HTR-8/SVneo (cell line): ENCODE measurements at regions not wholly inside any gene's neighbourhood (a gene's known extent, or its start where the extent isn't known, plus 50 kb on each side); places are given as distances from the start of the nearest gene placed in this dataset.

Source experiments
- DNase-seq: peaks from one replicate; pipeline ENCODE4 v3.0.0; 2011; ENCODE audit warnings: low spot score, mixed read lengths; ENCODE audit not compliant: insufficient read length
- FAIRE-seq: peaks from 2 replicates; lab custom pipeline; 2011; peaks lifted over from hg19 to GRCh38; lab: Jason Lieb, UNC

DNA sequence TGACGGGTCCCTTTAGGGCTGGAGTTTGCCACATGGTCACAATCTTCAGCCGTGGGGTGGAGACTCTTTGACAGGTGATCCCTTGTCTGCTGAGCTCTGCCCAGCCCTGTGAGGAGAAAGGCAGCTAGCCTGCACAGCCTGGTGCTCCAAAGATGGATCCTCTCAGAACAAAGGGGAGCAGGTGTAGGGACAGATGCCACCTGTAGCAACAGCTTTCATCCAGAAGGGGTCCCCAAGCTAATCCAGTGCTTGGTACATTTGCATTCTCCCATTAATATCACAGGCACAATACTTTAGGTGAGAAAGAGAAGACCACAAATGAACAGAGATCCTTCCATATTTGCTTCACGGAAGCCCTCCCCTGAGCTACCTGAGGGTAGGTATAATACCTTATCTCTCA lies 93.2 kb downstream of the CCDC185 start:
- no peak for FAIRE-seq
- no peak for DNase-seq

DNA sequence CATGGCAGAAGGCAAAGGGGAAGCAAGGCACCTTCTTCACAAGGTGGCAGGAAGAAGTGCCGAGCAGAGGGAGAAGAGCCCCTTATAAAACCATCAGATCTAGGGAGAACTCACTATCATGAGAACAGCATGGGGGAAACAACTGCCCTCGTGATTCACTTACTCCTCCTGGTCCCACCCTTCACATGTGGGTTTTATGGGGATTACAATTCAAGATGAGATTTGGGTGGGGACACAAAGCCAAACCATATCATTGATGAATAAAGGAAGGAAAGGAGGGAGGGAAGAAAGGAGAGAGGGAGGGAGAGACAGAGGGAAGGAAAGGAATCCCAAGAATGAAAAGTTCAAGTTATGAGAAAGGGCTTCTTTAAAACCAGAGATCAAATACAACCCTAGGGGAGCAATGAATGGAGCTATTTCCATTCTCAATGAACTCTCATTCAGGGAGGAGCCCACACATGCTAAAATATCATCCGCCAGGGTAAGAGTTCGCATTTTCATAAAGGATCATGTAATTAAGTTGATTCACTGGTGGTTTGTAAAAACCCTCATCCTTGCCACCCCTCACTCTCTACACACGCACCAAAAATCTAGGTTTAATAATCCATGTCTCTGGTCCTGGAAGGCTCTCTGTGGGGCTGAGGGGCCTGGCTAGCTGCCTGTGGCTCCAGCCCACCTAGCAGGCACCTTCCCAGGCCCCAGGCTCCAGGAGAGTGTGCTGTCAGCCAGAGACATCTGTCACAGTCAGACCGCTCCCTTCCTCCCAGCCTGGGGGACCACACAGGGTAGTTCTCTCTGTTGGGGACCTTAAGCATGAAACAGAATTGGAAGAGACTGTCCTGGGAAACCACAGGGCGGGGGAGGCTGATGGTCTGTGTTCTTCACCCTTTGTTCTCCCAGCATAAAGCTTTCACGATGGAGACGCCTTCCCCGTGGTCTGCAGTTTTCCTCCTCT lies 94.0 kb downstream of the CCDC185 start:
- DNase-seq (no peak), FAIRE-seq (no peak)

DNA sequence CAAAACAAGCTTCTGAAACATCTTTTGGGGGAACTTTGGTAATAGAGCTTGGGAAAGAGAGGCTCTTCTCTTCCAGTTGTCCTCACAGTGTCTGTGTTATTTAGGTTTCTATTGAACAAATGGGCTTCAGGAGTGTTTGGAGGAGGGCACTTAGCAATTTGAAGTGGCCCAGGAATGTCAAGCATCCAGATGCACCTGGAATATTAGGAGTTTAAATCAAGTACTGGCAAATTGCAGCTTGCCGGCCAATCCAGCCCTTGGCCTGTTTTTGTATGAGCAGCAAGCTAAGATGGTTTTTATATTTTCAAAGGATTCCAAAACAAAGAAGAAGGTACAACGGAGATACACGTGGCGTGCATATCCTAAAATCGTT lies 94.7 kb downstream of the CCDC185 start:
- FAIRE-seq (no peak), DNase-seq (no peak)

DNA sequence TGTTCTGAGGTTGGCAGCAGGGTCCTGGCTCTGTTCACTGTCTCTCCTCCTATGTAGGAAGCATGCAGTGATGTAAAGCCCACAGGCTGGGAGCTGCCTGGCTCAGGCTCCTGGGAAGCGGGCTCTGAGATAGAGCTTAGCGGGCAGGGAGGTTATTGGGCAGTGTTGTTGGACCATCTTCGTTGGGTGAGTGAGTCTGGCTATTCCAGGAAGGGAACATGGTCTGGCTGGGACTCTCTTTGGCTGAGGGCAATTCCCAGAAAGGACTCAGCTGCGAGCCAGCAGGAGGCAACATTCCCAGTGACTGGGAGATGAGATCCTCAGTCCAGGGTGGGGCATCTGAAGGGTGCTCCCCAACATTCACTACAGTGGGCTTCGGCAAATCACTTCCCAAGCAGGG lies 96.2 kb downstream of the CCDC185 start:
- FAIRE-seq: no peak

DNA sequence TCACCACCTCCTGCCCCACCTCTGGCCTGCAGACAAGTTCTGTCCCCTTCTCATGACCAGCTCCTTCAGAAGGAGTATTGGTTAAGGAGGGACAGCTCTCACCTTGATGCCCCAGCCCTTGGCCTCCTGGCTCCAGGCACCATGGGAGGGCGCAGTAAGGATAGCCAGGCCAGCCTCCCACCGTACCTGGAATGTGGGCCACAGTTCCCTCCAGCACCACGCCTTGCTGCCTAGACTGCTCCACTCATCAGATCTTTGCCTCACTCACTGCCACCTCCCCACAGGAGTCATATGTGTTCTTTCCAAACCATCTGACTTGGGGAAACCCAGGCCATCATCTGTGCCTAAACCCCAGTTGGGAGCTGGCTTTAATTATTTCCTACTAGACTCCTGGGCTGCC lies 97.0 kb downstream of the CCDC185 start:
- DNase-seq (no peak), FAIRE-seq (no peak)

More for the DNA sequence above, 96.2 kb downstream of the CCDC185 start:
- no peak for DNase-seq
